Frontal cortex (tissue), 3 donors: ENCODE measurements at regions not wholly inside any gene's neighbourhood (a gene's known extent, or its start where the extent isn't known, plus 50 kb on each side); places are given as distances from the start of the nearest gene placed in this dataset.
"Not testable (repeated sequence)": the region's sequence is repeated elsewhere in the genome, so short reads cannot be mapped to it uniquely, and the experiment has no call there.

ENCODE experiments used
- DNase-seq, 2 donors: peaks; one replicate each; pipeline ENCODE4 v3.0.0; 2012; ENCODE audit warnings: low spot score in 2 of 2
- FAIRE-seq: peaks from 2 replicates; lab custom pipeline; 2012; peaks lifted over from hg19 to GRCh38; lab: Jason Lieb, UNC
- donor health status: control.
- donor health status: control.
- donor health status: control.

DNA sequence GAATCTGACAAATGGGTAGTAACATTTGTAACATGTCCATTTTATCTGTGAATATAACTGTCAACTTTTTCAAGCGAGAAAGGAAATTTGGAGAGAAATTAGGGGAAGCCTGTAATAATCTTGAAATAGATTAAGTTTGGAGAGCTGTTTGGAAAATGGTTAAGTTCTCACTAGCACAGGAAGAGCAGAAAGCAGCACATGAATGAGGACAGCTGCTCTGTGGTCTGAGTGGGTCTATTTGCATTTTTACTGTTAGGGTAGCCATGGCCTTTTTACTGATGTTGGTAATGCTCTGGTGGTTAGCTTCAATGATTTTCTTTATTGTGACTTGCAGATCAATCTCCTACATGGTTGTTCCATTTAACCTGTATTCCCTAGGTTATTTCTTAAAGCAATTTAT is 144.5 kb upstream of the GDNF start:
- no peak for FAIRE-seq
- DNase-seq = no peak

DNA sequence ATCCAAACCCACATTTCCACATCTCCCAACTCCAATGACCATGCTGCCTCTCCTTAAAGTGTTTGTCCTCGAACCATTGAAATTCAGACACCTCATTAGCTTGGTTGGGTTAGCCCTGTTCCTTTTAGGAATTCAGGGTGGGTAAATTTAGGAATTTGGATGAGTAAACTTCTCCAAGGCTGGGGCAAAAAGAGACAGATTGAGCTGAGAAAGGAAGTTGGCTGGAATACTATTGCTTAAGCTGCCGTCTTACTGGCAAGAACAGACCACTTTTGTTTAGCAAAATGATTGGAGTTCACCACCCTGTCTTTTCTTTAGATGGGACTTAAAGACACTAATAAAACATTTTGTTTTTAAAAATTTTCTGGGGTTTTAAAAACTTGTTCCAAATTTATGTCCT is 143.6 kb upstream of the GDNF start:
- DNase-seq (no peak), FAIRE-seq (no peak)

DNA sequence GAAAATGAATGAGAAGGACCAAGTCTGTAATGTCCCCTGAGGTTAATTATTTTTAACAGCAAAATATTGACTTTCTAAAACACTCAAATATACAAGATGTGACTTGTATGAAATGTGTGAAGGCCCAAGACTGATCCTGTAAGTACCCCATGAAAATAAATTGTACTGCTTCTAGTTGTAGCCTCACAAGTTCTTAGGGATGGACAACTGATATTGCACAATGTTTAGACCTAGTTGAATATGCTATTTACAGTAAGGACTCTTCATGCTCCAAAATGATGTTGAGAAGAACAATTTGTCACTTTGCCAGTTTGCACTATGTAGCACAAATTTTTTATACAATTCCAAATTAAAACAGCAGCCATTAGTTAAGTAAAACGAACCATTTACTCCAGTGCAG is 139.7 kb upstream of the GDNF start:
- FAIRE-seq = no peak

DNA sequence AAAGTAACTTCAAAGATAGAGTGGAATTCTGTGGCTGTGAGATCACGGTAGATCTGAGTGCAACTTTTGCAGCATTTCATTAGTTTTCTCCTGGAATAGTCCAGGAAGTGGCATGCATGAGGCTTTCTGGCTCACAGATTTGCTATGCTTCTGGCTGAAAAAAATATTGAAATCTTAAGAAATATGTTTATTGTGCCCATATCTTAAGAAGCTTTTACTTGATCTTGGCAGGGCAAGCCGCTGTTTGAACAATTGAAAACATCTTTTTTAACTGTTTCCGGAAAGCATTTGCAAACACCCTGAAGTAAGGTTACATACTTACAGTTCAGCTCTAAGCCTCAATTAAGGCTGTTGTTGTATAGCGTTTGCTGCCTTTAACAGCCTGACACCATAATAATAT is 135.7 kb upstream of the GDNF start:
- FAIRE-seq = no peak
- DNase-seq = no peak

More for the DNA sequence above, 139.7 kb upstream of the GDNF start:
- DNase-seq = no peak

DNA sequence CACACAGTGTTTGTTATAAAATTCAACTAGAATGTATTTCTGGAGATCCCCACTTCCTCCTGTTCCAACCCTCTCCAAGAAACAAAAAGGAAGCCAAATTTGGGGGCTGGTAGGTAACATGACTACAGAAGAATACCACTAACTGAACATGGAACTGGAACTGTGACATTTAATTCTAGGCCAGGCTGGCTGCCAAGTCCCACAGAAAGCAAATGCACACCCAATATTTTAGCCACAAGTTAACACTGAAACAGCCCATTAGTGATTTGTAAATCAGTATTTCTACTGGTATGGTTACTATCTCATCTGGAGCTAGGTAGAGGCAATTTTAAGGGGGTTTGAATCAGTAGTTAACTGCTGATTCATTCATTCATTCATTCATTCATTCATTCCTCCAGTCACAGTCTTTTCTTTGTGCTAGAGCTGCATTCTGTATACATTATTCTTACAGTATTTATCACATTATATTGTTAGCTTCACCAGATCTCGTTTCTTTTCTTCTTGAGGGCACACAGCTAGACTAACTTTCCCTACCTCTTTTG is 131.7 kb upstream of the GDNF start:
- FAIRE-seq (no peak), DNase-seq (no peak)

DNA sequence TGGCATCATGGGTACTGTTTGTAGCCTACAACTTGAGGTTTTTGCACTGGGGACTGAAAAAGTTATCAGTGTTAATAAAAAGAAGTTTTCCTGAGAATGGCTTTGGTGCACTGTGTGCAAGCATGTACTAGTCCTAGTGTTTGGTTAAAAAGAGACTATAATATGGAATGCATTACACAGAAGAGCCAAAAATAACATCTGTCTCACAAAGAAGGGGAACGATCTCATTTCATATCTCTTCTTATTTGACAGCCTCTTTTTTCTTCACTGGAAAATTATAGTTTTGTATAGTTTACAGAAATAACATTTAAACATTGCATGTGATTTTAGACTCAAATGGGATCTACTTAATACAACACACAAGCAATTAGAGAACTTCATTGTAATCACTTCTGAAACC is 127.0 kb upstream of the GDNF start:
- DNase-seq (no peak), FAIRE-seq (no peak)

DNA sequence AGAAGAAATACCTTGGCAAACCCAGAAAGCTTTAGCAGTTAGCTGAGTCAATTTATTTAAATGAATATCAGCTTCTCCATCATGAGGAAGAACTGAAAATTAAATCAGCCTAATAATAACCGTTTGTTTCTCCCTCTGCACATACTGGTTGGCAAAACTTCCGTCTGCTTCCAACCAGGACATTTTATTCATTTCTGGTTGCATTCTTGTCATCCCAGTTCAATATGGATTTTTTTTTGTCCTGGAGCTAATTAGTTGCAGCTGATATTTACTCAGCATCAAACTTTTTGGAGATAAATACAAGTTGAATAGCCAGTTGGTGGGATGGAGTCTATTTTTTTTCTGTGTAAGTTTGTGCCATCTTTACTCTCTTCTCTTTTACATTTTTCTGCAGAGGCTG is 126.5 kb upstream of the GDNF start:
- FAIRE-seq (no peak), DNase-seq (no peak)

DNA sequence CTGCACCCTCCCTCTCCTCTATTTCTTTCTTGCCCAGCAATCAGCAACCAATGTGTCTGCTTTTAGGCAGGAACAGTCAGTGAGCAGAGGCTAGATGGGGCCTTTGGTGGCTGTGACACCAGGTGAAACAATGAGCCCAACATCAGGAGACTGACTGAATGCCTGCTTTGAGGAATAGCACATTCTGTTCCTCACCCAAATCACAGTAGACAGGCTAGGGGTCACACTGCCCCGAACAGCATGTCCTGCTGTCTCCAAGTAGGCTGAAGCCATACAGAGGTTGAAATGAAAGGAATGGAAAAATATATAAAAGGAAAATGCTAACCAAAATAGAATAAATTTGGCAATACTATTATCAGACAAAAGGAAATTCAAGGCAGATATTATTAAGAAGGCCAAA is 122.5 kb upstream of the GDNF start:
- FAIRE-seq (no peak), DNase-seq (no peak)

DNA sequence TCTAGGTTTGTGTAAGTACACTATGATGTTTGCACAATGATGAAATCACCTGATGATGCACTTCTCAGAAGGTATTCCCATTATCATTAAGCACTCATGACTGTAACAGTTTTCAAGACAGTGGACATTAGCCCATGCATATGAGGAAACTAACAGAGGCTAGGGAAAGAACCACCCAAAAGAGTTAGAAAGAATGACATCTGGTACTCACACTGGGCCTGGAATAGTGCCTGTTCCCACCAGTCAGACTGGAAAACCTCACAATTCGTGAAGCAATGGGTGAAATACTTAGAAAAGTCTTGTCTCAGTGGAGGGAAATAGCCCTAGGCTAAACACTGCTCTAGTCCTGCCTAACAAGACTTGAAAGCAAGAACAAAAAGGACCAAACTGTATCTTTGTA is 117.4 kb upstream of the GDNF start:
- FAIRE-seq (no peak), DNase-seq (no peak)

DNA sequence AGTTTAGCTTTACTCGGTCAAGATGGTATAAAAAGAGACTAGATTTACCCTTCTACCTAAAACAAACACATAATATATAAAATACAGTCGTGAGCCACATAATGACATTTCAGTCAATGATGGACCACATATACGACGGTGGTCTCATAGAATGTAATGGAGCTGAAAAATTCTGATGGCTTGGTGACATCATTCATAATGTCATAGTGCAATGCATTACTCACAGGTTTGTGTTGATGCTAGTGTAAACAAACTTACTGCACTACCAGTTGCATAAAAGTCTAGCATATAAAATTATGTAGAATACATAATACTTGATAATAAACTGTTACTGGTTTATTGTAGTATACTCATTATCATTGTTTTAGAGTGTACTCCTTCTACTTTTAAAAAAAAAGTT is 115.9 kb upstream of the GDNF start:
- FAIRE-seq = no peak
- DNase-seq = no peak

DNA sequence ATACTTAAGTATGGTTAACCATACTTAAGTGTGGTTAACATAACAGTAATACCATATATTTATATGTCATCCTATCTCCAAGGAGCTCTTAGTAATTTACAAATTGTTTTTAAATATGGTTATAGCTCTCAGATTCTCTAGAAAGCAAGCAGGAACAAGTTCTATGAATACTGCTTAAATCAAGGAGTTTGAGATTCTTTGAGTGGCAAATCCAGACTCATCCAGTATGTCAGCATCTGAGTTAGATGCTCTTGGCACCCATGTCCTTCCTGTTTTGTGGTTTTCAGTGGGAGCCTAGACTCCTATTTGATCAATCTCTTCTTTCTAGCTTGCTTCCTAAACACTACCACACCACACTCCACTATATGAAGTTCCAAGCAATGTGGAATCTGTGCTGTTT is 114.7 kb upstream of the GDNF start:
- FAIRE-seq (no peak), DNase-seq (no peak)

DNA sequence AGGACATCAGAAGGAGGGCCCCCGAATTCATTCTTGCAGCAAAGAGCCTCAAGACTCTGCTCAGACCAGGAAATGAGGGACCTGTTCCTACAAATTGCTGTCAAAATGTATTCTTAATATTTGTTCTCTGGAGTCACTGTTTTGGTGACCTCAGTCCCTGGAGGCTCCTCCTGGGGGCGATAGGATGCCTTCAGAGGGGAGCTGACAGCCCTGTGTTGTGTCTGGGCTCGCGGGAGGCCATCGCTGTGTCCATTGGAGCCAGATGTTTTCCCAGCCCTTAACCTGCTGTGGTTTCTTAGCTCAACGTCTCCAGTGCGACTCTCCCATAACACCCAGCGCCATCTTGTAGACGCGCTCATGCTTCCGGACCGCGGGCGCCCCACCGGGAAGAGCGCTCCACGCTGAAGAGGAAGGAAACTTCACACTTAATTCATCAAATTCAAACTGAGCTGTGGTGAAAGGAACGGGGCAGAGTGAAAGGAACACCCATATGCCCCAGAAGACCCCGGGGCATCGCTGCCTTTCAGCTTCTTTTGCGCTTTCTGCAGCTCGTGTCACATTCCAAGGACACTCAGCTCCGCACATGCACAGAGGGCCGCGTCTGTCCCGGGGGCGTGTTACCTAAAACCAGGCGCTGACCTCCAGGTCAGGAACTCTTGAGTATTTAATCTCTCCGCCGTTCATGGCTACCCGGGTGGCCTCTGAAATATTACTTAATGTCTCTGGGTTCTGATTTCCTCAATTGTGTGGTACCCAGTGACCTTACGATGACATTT is 112.3 kb upstream of the GDNF start:
- FAIRE-seq = no peak
- no peak for DNase-seq

DNA sequence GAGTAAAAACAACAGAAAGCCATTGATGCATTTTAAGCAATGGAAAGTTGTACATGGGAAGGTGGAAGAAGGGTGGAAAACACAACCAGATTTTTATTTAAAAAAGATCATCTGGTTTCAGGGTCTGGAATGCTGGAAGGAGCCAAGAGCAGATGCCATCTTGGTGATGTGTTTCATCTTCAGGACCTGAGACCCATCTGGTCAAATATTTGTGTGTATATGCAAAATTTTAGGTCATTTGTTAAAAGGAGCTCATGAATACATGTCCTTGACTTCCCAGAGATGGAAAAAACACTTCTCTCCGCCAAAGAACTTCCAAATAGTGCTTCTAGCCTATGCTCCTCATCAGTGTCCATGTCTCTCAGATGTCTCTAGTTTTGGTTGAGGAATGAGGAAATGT is 110.6 kb upstream of the GDNF start:
- FAIRE-seq = no peak

DNA sequence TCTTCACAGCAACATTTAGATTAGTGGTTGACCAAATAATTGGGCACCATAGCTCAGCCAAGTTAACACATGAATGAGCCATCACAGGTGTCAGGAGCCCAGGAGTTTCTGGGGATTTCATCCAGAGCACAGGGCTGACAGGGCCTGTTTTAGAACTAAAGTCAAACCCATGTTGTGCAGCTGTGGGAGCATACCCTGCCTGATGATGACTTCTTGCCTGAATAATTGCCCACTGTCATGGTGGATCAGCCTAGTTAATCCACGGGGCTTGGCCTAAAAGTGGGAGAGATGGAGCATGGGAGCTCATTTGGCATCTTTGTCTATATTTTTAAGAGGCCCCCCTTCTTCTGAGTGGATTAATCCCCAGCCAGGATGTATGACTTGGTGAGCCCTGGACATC is 105.6 kb upstream of the GDNF start:
- FAIRE-seq = no peak

More for the DNA sequence above, 110.6 kb upstream of the GDNF start:
- DNase-seq = no peak

DNA sequence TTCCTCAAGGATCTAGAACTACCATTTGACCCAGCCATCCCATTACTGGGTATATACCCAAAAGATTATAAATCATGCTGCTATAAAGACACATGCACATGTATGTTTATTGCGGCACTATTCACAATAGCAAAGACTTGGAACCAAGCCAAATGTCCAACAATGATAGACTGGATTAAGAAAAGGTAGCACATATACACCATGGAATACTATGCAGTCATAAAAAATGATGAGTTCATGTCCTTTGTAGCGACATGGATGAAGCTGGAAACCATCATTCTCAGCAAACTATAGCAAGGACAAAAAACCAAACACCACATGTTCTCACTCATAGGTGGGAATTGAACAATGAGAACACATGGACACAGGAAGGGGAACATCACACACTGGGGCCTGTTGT is 103.3 kb upstream of the GDNF start:
- not testable (repeated sequence) for DNase-seq, FAIRE-seq

More for the DNA sequence above, 105.6 kb upstream of the GDNF start:
- DNase-seq = no peak

DNA sequence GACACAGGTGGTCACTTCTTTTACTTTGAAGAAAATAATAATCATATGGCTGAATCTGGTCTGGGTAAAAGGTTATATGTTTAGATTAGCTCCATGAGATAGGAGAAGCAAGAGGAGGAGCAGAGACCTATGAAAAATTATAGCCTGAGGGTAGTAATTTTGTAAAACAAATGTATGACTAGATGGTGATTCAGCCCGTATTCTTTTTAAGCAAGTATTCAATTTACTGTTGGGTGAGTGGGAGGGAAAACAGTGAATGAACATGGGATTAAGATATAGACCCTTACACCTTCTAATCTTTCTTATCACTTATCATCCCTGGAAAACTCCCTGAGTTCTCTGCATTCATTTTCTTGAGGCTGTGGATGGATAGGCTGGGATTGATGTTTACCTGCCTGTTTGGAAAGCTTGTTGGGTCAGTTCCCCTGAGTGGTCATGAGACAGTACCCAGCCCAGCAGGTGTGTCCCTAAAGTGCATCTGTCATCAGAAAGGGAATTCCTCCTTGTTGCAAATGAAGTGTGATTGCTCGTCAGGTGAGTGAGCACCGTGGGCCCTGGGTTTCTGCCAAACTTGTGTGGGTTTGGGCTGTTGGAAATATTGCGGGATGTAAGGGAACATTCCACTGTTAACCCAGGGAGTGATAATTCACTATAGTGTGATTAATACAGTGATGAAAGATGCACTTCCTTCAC is 101.2 kb upstream of the GDNF start:
- FAIRE-seq (no peak), DNase-seq (no peak)

DNA sequence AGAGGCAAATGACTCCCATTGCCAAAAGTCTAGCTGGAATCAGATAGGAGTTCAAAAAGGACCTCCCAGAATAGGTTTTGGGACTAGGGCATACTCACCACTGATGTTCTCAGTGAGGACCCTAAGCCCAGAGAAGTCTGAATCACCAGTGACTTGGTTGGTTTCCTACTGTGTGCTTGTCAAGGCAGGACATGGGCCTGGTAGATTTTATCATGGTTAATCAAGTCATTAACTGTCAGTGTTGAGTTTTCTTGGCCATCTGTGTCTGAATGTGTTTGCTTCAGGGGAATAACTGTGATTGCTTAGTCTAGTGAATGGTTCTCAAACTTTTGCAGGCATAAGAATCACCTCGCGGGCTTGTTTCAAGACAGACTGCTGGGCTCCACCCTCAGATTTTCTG is 99.0 kb upstream of the GDNF start:
- FAIRE-seq (no peak), DNase-seq (no peak)

DNA sequence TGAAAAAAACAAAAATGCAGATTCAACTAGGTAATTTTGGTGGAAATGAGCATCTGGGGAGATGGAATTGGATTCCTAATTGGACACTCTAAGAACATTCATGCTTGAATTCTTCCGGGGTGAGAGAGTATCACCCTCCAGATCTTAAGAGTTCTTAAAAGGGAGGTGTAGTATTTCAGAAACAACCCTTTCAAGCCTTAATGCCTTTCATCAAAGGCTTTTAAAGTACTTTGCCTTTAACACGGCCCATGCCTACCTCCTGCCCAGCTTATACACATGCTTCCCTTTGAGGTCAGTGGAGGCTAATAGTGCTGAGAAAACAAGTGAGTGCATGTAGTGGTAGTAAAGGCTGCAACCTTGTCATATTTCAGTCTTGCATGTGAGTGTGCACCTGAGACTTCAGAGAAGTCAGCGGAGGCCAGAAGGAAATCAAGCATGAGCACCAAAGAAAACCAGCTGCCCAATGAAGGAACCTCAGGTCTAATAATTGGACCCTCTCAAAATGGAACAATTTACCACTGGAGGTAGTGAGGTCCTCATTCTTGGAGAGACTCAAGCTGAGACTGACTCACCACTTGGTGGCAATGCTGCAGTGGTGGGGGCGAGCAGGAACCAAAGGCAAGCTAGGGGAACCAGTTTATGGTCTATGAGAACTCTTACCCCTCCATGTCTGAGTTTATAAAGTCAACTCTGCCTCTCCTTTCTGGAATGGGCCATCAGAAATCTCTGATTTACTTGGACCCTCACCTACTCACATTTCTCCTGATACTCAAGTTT is 98.4 kb upstream of the GDNF start:
- FAIRE-seq (no peak), DNase-seq (no peak)

DNA sequence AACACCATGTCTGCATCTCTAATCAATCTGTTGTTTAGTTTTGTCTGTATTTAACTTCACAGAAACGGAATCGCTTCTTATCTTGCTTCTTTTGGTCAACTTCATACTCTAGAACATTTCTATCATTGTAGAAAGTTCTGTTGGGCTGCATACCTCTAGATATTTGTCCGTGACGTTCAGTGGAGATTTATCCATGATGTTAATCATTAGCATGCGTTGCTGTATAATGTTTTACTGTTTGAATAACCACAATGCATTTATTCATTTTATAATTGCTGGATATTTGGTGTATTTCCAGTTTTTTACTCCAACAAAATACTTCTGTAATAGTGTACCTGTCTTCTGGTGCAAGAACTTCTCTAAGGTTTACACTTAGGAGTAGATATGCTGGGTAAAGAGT is 96.2 kb upstream of the GDNF start:
- FAIRE-seq (no peak), DNase-seq (no peak)

DNA sequence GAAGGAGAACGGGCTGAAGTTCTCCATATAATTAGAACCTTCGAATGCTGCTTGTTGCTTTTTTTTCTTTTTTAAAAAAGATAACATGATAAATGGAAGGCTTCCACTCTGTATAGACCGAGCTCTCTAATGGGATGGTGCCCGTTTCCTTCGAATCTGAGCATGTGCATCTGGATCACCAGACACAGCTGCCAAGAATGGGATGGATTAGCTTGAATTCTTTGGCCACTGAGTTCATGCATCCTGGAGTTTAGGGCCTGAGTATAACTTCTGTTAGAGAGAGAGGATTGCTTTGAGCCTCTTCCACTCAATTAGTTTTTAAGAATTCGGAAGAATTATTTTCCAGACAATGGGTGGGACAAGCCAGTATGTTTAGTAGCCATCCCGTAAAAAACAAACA is 93.7 kb upstream of the GDNF start:
- FAIRE-seq (no peak), DNase-seq (no peak)

DNA sequence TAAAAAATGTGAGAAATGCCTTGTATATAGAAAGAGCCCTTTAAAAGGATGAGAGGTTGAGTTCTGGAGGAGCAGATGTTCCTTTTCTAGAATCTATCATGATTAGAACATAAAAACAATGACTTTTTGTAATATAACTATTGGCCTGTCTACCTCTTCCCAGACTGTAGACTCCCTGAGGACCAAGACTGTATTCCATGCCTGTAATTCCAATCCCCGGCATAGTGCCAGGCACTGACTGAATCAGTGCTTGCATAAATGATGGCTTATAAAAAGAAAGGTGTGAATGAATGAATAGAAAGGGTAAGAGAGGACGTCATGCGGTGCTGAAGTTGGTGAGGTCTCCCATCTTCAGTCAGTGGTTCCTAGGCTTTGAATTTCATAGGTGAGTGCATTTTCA is 92.6 kb upstream of the GDNF start:
- DNase-seq (no peak), FAIRE-seq (no peak)
